Ovary (tissue), 7 donors: ENCODE measurements at regions not wholly inside any gene's neighbourhood (a gene's known extent, or its start where the extent isn't known, plus 50 kb on each side); places are given as distances from the start of the nearest gene placed in this dataset.

Experiments used
- DNase-seq, 5 donors: peaks; one replicate each; pipeline ENCODE4 v3.0.0-alpha.2; 2019 to 2020
- H3K27ac ChIP-seq, 2 donors: fragments of 200-600 bp; one replicate each; pipeline versions ENCODE4 v1.5.1 to v1.8.0; 2019 to 2022
- H3K27me3 ChIP-seq: fragments of 200-600 bp; one replicate; pipeline ENCODE4 v1.8.0; 2022
- H3K36me3 ChIP-seq: fragments of 200-600 bp; sonication (generic); one replicate; pipeline ENCODE4 v1.5.1; 2019
- H3K4me1 ChIP-seq: one replicate; pipeline ENCODE4 v1.8.1; 2013; ENCODE audit warnings: mild to moderate bottlenecking, moderate library complexity; ENCODE audit not compliant: insufficient read depth
- H3K4me3 ChIP-seq: fragments of 200-600 bp; sonication (generic); one replicate; pipeline ENCODE4 v1.5.1; 2017
- H3K9me3 ChIP-seq, 2 donors: fragments of 200-600 bp in 1 of 2; sonication (generic) in 1 of 2; one replicate each; pipeline versions ENCODE4 v1.5.1 to v1.8.1; 2013 to 2019; ENCODE audit warnings: mild to moderate bottlenecking in 1 of 2, moderate library complexity in 1 of 2
- EP300 ChIP-seq: sonication (generic); formaldehyde crosslinking; IDR thresholded peaks from one replicate; pipeline ENCODE4 v1.6.1; 2017; ENCODE audit warnings: antibody characterized with exemption
- POLR2A ChIP-seq: fragments of 450-650 bp; IDR thresholded peaks from one replicate; pipeline ENCODE4 v1.6.1; 2017; ENCODE audit warnings: antibody characterized with exemption, mild to moderate bottlenecking, moderate library complexity
- WGBS, 3 donors: extraction: QIAGEN DNeasy Blood & Tissue Kit in 1 of 3; methylation state at CpG; one replicate each; pipeline versions ENCODE4 v1.1.5 to v1.1.7; 2013 to 2017; 5-methylcytosine and 5-hydroxymethylcytosine counted together
- intact Hi-C, 4 donors: fragments of 100-400 bp; cut with DNase I; formaldehyde crosslinking; loops; one replicate each; pipeline versions ENCODE4 v1.11.0 to v1.15.1; 2022 to 2023
- TF ChIP-seq, protein P1 (sequence below), 3 donors: fragments of 450-650 bp in 2 of 3; fragments of 200-600 bp in 1 of 3; IDR thresholded peaks; one replicate each; pipeline versions ENCODE4 v1.5.1 to v1.8.0; 2016 to 2022; ENCODE audit warnings: antibody characterized with exemption in 3 of 3, mild to moderate bottlenecking in 1 of 3
- donor health status: DM: no; HTN: no; CAD: no; lungs with moderate emphysema.
- donor health status: DM: no; HTN: no; CAD: no.
- donor health status: Bipolar disorder and iron deficiency.
- donor health status: DM: no; HTN: no; CAD: no.
- donor health status: DM: yes; HTN: yes; CAD: no.

GRCh38 chr6:47109281-47109680, 67.1 kb upstream of the ADGRF1 start:
- no peaks in the 10 kb centered on the region for H3K4me1 ChIP-seq
- no peak overlapping the region for H3K4me3 ChIP-seq
- no peak for DNase-seq
- no peak overlapping the region for H3K27ac ChIP-seq
- WGBS, 3 donors: 33 to 45% (median 37%) methylated on average over 2 of the region's 2 CpGs
- intact Hi-C loops: no loop called here
- no peaks in the 10 kb centered on the region for H3K9me3 ChIP-seq
- TF ChIP-seq POLR2A: no peak
- TF ChIP-seq, protein P1, sequence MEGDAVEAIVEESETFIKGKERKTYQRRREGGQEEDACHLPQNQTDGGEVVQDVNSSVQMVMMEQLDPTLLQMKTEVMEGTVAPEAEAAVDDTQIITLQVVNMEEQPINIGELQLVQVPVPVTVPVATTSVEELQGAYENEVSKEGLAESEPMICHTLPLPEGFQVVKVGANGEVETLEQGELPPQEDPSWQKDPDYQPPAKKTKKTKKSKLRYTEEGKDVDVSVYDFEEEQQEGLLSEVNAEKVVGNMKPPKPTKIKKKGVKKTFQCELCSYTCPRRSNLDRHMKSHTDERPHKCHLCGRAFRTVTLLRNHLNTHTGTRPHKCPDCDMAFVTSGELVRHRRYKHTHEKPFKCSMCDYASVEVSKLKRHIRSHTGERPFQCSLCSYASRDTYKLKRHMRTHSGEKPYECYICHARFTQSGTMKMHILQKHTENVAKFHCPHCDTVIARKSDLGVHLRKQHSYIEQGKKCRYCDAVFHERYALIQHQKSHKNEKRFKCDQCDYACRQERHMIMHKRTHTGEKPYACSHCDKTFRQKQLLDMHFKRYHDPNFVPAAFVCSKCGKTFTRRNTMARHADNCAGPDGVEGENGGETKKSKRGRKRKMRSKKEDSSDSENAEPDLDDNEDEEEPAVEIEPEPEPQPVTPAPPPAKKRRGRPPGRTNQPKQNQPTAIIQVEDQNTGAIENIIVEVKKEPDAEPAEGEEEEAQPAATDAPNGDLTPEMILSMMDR (IDR thresholded peaks at IDR 0.05): no peak
- no peak for TF ChIP-seq EP300
- H3K27me3 ChIP-seq: no peaks in the 10 kb centered on the region
- H3K36me3 ChIP-seq: no peaks in the 10 kb centered on the region

DNA sequence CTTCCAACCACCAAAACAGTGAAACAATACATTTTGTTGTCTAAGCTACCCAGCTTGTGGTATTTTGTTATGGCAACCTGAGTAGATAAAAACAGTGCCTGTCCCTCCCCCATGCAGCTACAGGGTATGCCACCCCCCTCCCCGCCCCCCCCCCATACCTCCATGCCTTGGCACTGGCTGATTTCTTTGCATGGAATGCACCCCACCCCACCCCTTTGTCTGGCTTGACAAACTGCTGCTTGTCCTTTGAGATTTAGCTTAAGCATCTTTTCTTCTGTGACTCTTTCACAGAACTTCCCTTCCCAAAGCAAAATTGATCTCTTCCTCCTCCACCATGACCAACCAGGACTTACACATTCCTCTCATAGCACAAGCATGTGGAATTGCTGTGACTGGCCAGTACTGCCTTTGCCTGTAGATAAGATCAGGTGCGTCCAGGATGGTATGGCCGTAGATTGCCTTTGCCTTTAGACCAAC, 64.6 kb upstream of the ADGRF1 start:
- TF ChIP-seq POLR2A (no peak), EP300 (no peak)
- TF ChIP-seq, protein P1 (IDR thresholded peaks at IDR 0.05): no peak
- H3K9me3 ChIP-seq: no peaks in the 10 kb centered on the region
- no peaks in the 10 kb centered on the region for H3K27me3 ChIP-seq
- H3K27ac ChIP-seq: no peak overlapping the region
- 88 to 95% (median 88%) methylated on average over 3 of the region's 3 CpGs for WGBS, 3 donors
- no peaks in the 10 kb centered on the region for H3K4me1 ChIP-seq
- intact Hi-C loops: no loop called here
- H3K36me3 ChIP-seq: no peaks in the 10 kb centered on the region
- no peak for DNase-seq
- H3K4me3 ChIP-seq: no peak overlapping the region

GRCh38 chr6:47106216-47106615, 64.1 kb upstream of the ADGRF1 start:
- no peak for TF ChIP-seq POLR2A
- no peak for TF ChIP-seq EP300
- TF ChIP-seq, protein P1 (IDR thresholded peaks at IDR 0.05): no peak
- no peak for DNase-seq
- H3K4me3 ChIP-seq: no peak overlapping the region
- no peaks in the 10 kb centered on the region for H3K27me3 ChIP-seq
- no peaks in the 10 kb centered on the region for H3K9me3 ChIP-seq
- no peaks in the 10 kb centered on the region for H3K4me1 ChIP-seq
- 61 to 67% (median 65%) methylated on average over 3 of the region's 3 CpGs for WGBS, 3 donors
- H3K36me3 ChIP-seq: no peaks in the 10 kb centered on the region
- intact Hi-C loops: no loop called here
- H3K27ac ChIP-seq: no peak overlapping the region

- DNase-seq: no peak
- Histone ChIP-seq H3K4me3 (no peak overlapping the region), H3K27me3 (no peaks in the 10 kb centered on the region), H3K36me3 (no peaks in the 10 kb centered on the region), H3K4me1 (no peaks in the 10 kb centered on the region), H3K27ac (no peak overlapping the region), H3K9me3 (no peaks in the 10 kb centered on the region)
- WGBS, 3 donors: 87 to 92% (median 89%) methylated on average over 10 of the region's 10 CpGs
- intact Hi-C loops: no loop called here
- TF ChIP-seq, protein P1 (IDR thresholded peaks at IDR 0.05): no peak
- TF ChIP-seq POLR2A (no peak), EP300 (no peak)
Observed at GRCh38 chr6:47105469-47106178, 63.5 kb upstream of the ADGRF1 start.
